WTC11 (cell line): ENCODE measurements at regions not wholly inside any gene's neighbourhood (a gene's known extent, or its start where the extent isn't known, plus 50 kb on each side); places are given as distances from the start of the nearest gene placed in this dataset.
"Not testable (repeated sequence)": the region's sequence is repeated elsewhere in the genome, so short reads cannot be mapped to it uniquely, and the experiment has no call there.

Experiments
- ATAC-seq: fragments of 200-7000 bp; cut with Tn5 transposase; 2 replicates; pipeline ENCODE4 v1.10.0; 2021; ENCODE audit warnings: mild to moderate bottlenecking, moderate library complexity
- CTCF ChIA-PET: fragments of 300-600 bp; sonication (Branson Sonifier 250); formaldehyde crosslinking; loops from one replicate; lab custom pipeline; 2021; ENCODE audit warnings: antibody characterized with exemption; lab: Charles Lee
- POLR2A ChIA-PET: fragments of 350-600 bp; sonication (Branson Sonifier 250); formaldehyde crosslinking; loops from one replicate; lab custom pipeline; 2021; ENCODE audit warnings: antibody characterized with exemption; lab: Charles Lee
- DNase-seq: peaks from one replicate; pipeline ENCODE4 v3.0.0; 2021; ENCODE audit warnings: low spot score
- H3K27ac Mint-ChIP-seq: 2 replicates; pipeline ENCODE4 v1.8.0; 2021; ENCODE audit warnings: mixed read lengths
- H3K27me3 Mint-ChIP-seq: 2 replicates; pipeline ENCODE4 v1.8.0; 2021; ENCODE audit warnings: low read depth, mild to moderate bottlenecking, moderate library complexity, mixed read lengths
- H3K36me3 Mint-ChIP-seq: 2 replicates; pipeline ENCODE4 v1.8.0; 2021; ENCODE audit warnings: mixed read lengths
- H3K4me1 Mint-ChIP-seq: 2 replicates; pipeline ENCODE4 v1.8.0; 2022; ENCODE audit warnings: mixed read lengths
- H3K4me3 Mint-ChIP-seq: 2 replicates; pipeline ENCODE4 v1.8.0; 2021; ENCODE audit warnings: mild to moderate bottlenecking, moderate library complexity, mixed read lengths
- H3K9me3 Mint-ChIP-seq: 2 replicates; pipeline ENCODE4 v1.8.0; 2021; ENCODE audit warnings: mixed read lengths
- ATF1 ChIP-seq: sonication (generic); formaldehyde crosslinking; IDR thresholded peaks from 2 replicates; pipeline ENCODE4 v1.8.1; 2023; ENCODE audit warnings: mild to moderate bottlenecking, moderate library complexity, missing genetic modification reagents
- ERG ChIP-seq: fragments of 250-450 bp; sonication (Bioruptor Pico); IDR thresholded peaks from 2 replicates; pipeline ENCODE4 v1.8.0; 2021; ENCODE audit warnings: mild to moderate bottlenecking
- GTF2I ChIP-seq: fragments of 250-450 bp; sonication (Bioruptor Pico); conservative IDR thresholded peaks from 2 replicates; pipeline ENCODE4 v1.4.0; 2021; ENCODE audit warnings: mild to moderate bottlenecking
- JUN ChIP-seq: sonication (generic); formaldehyde crosslinking; IDR thresholded peaks from 2 replicates; pipeline ENCODE4 v1.8.0; 2023; ENCODE audit warnings: mild to moderate bottlenecking, missing genetic modification reagents
- NFYB ChIP-seq: sonication (generic); formaldehyde crosslinking; conservative IDR thresholded peaks from 2 replicates; pipeline ENCODE4 v1.8.0; 2022; ENCODE audit warnings: low read depth, missing genetic modification reagents
- NR1H2 ChIP-seq: sonication (generic); formaldehyde crosslinking; IDR thresholded peaks from 2 replicates; pipeline ENCODE4 v1.9.0; 2021; ENCODE audit warnings: mild to moderate bottlenecking, moderate library complexity, missing genetic modification reagents
- NR3C1 ChIP-seq: sonication (generic); formaldehyde crosslinking; conservative IDR thresholded peaks from 2 replicates; pipeline ENCODE4 v1.8.1; 2023; ENCODE audit warnings: low read depth, mild to moderate bottlenecking, missing genetic modification reagents
- RORB ChIP-seq: fragments of 250-450 bp; sonication (Bioruptor Pico); IDR thresholded peaks from 2 replicates; pipeline ENCODE4 v1.9.0; 2021; ENCODE audit warnings: mild to moderate bottlenecking
- SOX15 ChIP-seq: fragments of 250-450 bp; sonication (Bioruptor Pico); IDR thresholded peaks from 2 replicates; pipeline ENCODE4 v1.9.0; 2021; ENCODE audit warnings: mild to moderate bottlenecking
- SP1 ChIP-seq: sonication (generic); formaldehyde crosslinking; conservative IDR thresholded peaks from 2 replicates; pipeline ENCODE4 v1.8.1; 2022; ENCODE audit warnings: missing genetic modification reagents
- TEAD4 ChIP-seq: sonication (generic); formaldehyde crosslinking; IDR thresholded peaks from 2 replicates; pipeline ENCODE4 v1.8.0; 2022; ENCODE audit warnings: mild to moderate bottlenecking, missing genetic modification reagents
- USF1 ChIP-seq: sonication (generic); formaldehyde crosslinking; IDR thresholded peaks from 2 replicates; pipeline ENCODE4 v1.8.0; 2022; ENCODE audit warnings: mild to moderate bottlenecking, missing genetic modification reagents
- ZBTB21 ChIP-seq: sonication (generic); formaldehyde crosslinking; IDR thresholded peaks from 2 replicates; pipeline ENCODE4 v1.8.1; 2023; ENCODE audit warnings: mild to moderate bottlenecking, missing genetic modification reagents, borderline replicate concordance
- ZNF219 ChIP-seq: sonication (generic); formaldehyde crosslinking; IDR thresholded peaks from 2 replicates; pipeline ENCODE4 v1.8.0; 2023; ENCODE audit warnings: missing genetic modification reagents, mild to moderate bottlenecking, borderline replicate concordance
- ZNF423 ChIP-seq: fragments of 250-450 bp; sonication (Bioruptor Pico); IDR thresholded peaks from 2 replicates; pipeline ENCODE4 v2.1.2; 2022; ENCODE audit warnings: mild to moderate bottlenecking, moderate library complexity
- TF ChIP-seq, protein P1 (sequence below): fragments of 250-450 bp; sonication (Bioruptor Pico); IDR thresholded peaks from 2 replicates; pipeline ENCODE4 v1.9.0; 2021; ENCODE audit warnings: mild to moderate bottlenecking
- TF ChIP-seq, protein P2 (sequence below): fragments of 200-600 bp; IDR thresholded peaks from 2 replicates; pipeline ENCODE4 v1.8.0; 2022; ENCODE audit warnings: antibody characterized with exemption
- TF ChIP-seq, protein P3 (sequence below): sonication (generic); formaldehyde crosslinking; IDR thresholded peaks from 2 replicates; pipeline ENCODE4 v1.8.0; 2023; ENCODE audit warnings: missing genetic modification reagents, mild to moderate bottlenecking, borderline replicate concordance

GRCh38 chrX:95762716-95763115, 921.9 kb upstream of the DIAPH2 start (continued):
- TF ChIP-seq, protein P1, sequence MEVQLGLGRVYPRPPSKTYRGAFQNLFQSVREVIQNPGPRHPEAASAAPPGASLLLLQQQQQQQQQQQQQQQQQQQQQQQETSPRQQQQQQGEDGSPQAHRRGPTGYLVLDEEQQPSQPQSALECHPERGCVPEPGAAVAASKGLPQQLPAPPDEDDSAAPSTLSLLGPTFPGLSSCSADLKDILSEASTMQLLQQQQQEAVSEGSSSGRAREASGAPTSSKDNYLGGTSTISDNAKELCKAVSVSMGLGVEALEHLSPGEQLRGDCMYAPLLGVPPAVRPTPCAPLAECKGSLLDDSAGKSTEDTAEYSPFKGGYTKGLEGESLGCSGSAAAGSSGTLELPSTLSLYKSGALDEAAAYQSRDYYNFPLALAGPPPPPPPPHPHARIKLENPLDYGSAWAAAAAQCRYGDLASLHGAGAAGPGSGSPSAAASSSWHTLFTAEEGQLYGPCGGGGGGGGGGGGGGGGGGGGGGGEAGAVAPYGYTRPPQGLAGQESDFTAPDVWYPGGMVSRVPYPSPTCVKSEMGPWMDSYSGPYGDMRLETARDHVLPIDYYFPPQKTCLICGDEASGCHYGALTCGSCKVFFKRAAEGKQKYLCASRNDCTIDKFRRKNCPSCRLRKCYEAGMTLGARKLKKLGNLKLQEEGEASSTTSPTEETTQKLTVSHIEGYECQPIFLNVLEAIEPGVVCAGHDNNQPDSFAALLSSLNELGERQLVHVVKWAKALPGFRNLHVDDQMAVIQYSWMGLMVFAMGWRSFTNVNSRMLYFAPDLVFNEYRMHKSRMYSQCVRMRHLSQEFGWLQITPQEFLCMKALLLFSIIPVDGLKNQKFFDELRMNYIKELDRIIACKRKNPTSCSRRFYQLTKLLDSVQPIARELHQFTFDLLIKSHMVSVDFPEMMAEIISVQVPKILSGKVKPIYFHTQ, result no peak

DNA sequence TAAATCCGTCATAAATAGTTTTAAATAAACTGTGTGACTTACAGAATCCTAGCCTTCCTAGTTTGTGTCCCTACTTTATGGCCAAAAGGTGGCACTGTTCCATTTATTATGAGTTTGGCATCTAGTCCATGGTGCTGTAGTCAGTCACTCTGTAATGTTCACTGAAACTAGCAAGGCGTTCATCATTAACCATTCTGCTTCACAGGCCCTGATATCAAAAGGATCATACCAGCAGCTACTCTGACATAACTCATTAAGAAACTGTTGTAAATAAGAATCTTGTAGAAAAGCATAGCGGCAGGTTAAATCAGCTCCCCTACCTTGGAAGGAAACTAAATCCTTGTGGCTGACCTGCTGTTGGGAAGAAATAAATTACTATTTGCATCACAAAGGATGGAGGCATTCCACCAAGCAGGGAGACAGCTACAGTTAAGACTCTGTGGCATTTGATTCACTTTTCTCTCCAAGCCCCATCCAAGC, 919.6 kb upstream of the DIAPH2 start:
- no peaks in the 10 kb centered on the region for H3K9me3 Mint-ChIP-seq
- ATAC-seq, result peak; percentile 93
- H3K4me3 Mint-ChIP-seq, result peak overlapping the region; percentile 52
- peaks cover 22% of the 10 kb centered on the region for H3K4me1 Mint-ChIP-seq
- H3K27me3 Mint-ChIP-seq, result no peaks in the 10 kb centered on the region
- POLR2A ChIA-PET, result no interaction called here
- no peaks in the 10 kb centered on the region for H3K36me3 Mint-ChIP-seq
- no peak for DNase-seq
- TF ChIP-seq, protein P2, sequence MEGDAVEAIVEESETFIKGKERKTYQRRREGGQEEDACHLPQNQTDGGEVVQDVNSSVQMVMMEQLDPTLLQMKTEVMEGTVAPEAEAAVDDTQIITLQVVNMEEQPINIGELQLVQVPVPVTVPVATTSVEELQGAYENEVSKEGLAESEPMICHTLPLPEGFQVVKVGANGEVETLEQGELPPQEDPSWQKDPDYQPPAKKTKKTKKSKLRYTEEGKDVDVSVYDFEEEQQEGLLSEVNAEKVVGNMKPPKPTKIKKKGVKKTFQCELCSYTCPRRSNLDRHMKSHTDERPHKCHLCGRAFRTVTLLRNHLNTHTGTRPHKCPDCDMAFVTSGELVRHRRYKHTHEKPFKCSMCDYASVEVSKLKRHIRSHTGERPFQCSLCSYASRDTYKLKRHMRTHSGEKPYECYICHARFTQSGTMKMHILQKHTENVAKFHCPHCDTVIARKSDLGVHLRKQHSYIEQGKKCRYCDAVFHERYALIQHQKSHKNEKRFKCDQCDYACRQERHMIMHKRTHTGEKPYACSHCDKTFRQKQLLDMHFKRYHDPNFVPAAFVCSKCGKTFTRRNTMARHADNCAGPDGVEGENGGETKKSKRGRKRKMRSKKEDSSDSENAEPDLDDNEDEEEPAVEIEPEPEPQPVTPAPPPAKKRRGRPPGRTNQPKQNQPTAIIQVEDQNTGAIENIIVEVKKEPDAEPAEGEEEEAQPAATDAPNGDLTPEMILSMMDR, result 0 out of 2 replicates have a peak, but pooled peaks have one; percentile 18
- no peak for TF ChIP-seq NR1H2 (CRISPR knock-in tag)
- H3K27ac Mint-ChIP-seq, result peak overlapping the region; percentile 70; the same call in 1 of the 2 replicates
- CTCF ChIA-PET, result interaction anchor here (1.1 to 3.2 kb wide), 4 partner anchors 148 to 417 kb away, joined by 4 to 37 read pairs (median 5); no protein-coding TSS in a partner anchor

DNA sequence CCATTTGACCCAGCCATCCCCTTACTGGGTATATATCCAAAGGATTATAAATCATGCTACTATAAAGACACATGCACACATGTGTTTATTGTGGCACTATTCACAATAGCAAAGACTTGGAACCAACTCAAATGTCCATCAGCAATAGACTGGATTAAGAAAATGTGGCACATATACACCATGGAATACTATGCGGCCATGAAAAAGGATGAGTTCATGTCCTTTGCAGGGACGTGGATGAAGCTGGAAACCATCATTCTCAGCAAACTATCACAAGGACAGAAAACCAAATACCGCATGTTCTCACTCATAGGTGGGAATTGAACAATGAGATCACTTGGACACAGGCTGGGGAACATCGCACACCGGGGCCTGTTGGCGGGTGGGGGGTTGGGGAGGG, 913.4 kb upstream of the DIAPH2 start:
- H3K9me3 Mint-ChIP-seq, H3K27me3 Mint-ChIP-seq, DNase-seq, H3K4me1 Mint-ChIP-seq, ATAC-seq, H3K4me3 Mint-ChIP-seq, H3K27ac Mint-ChIP-seq, H3K36me3 Mint-ChIP-seq, CTCF ChIA-PET, POLR2A ChIA-PET: not testable (repeated sequence)

DNA sequence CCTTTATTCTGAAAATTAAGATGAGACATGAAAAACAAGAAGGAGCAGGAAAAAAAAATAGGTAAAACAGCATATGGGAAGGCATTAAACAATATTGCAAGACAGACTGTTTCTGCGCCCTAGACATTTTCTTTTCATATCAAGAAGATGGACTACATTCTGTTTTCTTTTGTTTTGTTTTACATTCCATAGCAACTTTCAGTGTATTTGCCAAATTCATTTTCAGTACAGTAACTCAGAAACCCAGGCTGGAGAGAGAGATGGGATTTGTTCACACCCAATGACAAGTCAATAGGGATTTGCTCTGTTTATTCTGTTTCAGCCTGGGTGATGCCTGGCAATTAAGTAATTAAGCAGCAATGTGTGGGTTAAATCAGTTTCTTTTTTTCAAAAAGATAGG, 892.8 kb upstream of the DIAPH2 start:
- CTCF ChIA-PET, result no interaction called here
- no peak for DNase-seq
- no peak overlapping the region for H3K27ac Mint-ChIP-seq
- H3K4me1 Mint-ChIP-seq, result no peaks in the 10 kb centered on the region
- no peak overlapping the region for H3K4me3 Mint-ChIP-seq
- H3K36me3 Mint-ChIP-seq, result peaks cover 4% of the 10 kb centered on the region; the same call in 1 of the 2 replicates
- no peaks in the 10 kb centered on the region for H3K27me3 Mint-ChIP-seq
- no peak for ATAC-seq
- no peak for TF ChIP-seq NR3C1 (CRISPR knock-in tag)
- TF ChIP-seq ZNF219, result no peak
- TF ChIP-seq USF1, result no peak
- POLR2A ChIA-PET, result no interaction called here
- peaks cover 6% of the 10 kb centered on the region for H3K9me3 Mint-ChIP-seq

DNA sequence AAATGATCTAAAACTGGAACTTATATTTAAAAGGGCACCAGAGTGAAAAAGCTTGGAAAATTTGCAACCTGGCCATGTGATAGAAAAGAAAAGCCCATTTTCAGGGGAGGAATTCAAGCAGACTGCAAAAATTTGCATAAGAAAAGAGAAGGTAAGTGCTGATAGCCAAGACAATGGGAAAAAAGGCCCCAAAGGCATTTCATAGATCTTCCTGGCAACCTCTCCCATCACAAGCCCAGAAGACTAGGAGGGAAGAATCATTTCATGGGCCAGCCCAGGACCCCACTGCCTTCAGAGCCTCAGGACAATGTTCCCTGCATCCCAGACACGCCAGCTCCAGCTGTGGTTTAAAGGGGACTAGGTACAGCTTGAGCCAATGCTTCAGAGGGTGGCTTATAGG, 887.3 kb upstream of the DIAPH2 start:
- DNase-seq, result no peak
- Mint-ChIP-seq H3K36me3 (peaks cover 15% of the 10 kb centered on the region; the same call in 1 of the 2 replicates), H3K27me3 (peaks cover 3% of the 10 kb centered on the region; the same call in 1 of the 2 replicates), H3K4me1 (no peaks in the 10 kb centered on the region), H3K4me3 (no peak overlapping the region), H3K9me3 (peaks cover 11% of the 10 kb centered on the region), H3K27ac (no peak overlapping the region)
- ATAC-seq, result no peak
- CTCF ChIA-PET, result no interaction called here
- POLR2A ChIA-PET, result no interaction called here
- no peak for TF ChIP-seq ZBTB21
- no peak for TF ChIP-seq ZNF423 (CRISPR knock-in tag)
- TF ChIP-seq, protein P3, sequence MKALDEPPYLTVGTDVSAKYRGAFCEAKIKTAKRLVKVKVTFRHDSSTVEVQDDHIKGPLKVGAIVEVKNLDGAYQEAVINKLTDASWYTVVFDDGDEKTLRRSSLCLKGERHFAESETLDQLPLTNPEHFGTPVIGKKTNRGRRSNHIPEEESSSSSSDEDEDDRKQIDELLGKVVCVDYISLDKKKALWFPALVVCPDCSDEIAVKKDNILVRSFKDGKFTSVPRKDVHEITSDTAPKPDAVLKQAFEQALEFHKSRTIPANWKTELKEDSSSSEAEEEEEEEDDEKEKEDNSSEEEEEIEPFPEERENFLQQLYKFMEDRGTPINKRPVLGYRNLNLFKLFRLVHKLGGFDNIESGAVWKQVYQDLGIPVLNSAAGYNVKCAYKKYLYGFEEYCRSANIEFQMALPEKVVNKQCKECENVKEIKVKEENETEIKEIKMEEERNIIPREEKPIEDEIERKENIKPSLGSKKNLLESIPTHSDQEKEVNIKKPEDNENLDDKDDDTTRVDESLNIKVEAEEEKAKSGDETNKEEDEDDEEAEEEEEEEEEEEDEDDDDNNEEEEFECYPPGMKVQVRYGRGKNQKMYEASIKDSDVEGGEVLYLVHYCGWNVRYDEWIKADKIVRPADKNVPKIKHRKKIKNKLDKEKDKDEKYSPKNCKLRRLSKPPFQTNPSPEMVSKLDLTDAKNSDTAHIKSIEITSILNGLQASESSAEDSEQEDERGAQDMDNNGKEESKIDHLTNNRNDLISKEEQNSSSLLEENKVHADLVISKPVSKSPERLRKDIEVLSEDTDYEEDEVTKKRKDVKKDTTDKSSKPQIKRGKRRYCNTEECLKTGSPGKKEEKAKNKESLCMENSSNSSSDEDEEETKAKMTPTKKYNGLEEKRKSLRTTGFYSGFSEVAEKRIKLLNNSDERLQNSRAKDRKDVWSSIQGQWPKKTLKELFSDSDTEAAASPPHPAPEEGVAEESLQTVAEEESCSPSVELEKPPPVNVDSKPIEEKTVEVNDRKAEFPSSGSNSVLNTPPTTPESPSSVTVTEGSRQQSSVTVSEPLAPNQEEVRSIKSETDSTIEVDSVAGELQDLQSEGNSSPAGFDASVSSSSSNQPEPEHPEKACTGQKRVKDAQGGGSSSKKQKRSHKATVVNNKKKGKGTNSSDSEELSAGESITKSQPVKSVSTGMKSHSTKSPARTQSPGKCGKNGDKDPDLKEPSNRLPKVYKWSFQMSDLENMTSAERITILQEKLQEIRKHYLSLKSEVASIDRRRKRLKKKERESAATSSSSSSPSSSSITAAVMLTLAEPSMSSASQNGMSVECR (CRISPR knock-in tag), result no peak
- TF ChIP-seq GTF2I (CRISPR knock-in tag), result no peak
- no peak for TF ChIP-seq NFYB (CRISPR knock-in tag)
- no peak for TF ChIP-seq JUN (CRISPR knock-in tag)
- no peak for TF ChIP-seq ATF1 (CRISPR knock-in tag)
- TF ChIP-seq TEAD4 (CRISPR knock-in tag), result no peak
- no peak for TF ChIP-seq ERG (CRISPR knock-in tag)
- no peak for TF ChIP-seq SP1 (CRISPR knock-in tag)
- no peak for TF ChIP-seq SOX15 (CRISPR knock-in tag)
- no peak for TF ChIP-seq RORB (CRISPR knock-in tag)
